Left cardiac atrium (tissue), 4 donors: ENCODE measurements at regions not wholly inside any gene's neighbourhood (a gene's known extent, or its start where the extent isn't known, plus 50 kb on each side); places are given as distances from the start of the nearest gene placed in this dataset.

Experiments used
- ATAC-seq, 2 donors: fragments of 200-7000 bp; cut with Tn5 transposase; one replicate each; pipeline ENCODE4 v1.9.1; 2020; ENCODE audit warnings: mild to moderate bottlenecking in 2 of 2, moderate library complexity in 2 of 2
- DNase-seq: peaks from one replicate; pipeline ENCODE4 v3.0.0-alpha.2; 2020
- intact Hi-C, 2 donors: fragments of 100-400 bp; cut with DNase I; formaldehyde crosslinking; loops; one replicate each; pipeline versions ENCODE4 v1.14.1 to v1.15.1; 2022 to 2023
- donor health status: DM: no; HTN: yes; CAD: no.
- donor health status: DM: no; HTN: yes; CAD: no; lungs with severe emphysema.
- donor health status: DM: yes; HTN: yes; CAD: no.
- donor health status: Dilated cardiomyopathy.

DNA sequence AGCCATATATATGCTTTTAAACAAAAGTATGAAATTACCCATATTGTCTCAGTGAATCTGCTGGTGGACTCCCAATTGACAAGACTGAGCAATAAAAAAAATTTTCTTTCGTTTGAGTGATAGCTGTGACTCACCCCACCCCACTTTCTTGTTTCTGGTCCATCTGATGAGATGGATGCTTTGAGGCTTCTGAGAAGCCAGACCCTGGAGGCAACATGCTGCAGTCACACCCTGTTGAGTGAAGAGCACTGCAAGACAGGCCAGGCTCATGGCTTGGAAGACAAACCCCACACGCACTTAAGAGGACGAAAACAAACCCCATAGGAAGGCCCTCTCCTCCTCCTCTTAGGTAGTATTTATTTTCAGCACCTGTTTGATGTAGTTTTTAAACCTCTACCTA lies 276.0 kb upstream of the TTC14 start:
- no peak for ATAC-seq
- DNase-seq: no peak
- intact Hi-C loops: no loop called here

DNA sequence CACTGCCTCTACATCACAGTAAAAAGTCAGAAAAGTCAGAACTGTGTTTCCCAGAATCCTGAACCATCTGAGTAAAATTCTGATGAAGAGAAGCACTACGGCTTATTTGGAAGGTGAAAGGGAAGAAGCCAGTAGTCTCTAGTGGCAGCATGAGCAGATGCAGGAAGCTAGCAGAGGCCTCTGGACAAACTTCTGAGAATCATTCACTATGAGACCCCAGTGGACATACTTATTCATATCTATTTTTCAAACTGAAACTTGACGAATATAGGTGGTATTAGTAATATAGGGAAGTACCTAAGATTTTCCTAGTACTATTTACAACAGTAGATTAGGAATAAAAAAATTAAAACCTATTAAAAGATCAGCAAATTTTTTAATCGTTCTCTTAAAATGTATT lies 272.8 kb upstream of the TTC14 start:
- intact Hi-C loops: no loop called here
- ATAC-seq (no peak), DNase-seq (no peak)

DNA sequence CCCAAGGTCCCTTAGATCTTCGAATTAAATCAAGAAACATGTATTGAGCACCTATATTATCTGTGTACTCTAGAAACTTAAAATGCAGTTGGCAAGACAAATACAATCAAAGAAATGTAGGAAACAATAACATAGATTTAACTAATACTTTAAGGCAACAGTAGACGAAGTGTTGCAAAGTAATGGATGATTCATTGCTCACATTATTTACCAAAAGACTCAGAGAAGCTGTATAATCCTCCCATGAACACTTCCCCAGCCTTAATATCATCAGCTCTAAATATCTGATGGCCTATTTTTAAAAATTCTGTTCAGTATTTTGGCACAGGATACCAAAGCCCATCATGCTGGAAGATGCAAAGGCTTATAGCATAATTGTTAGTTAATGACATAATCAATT lies 272.1 kb upstream of the TTC14 start:
- DNase-seq (no peak), ATAC-seq (no peak)
- intact Hi-C loops: no loop called here

DNA sequence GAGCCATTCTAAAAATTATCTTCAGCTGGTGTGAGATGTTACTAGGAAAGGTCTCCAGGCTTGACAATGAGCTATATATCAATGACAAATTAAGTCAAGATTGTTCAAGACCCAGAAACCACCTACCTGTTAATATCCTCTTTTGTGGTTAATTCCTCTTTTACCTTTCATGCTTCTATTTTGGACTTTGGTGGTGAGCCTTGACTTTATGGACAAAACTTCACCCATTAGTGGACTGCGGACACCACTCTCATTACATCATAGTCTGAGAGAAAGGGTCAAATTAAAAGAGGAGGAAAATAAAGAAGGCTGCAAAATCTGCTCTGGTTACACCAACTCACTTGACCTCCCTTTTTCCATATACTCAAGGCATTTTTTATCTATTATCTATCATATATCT lies 271.5 kb upstream of the TTC14 start:
- intact Hi-C loops: no loop called here
- DNase-seq (no peak), ATAC-seq (no peak)

DNA sequence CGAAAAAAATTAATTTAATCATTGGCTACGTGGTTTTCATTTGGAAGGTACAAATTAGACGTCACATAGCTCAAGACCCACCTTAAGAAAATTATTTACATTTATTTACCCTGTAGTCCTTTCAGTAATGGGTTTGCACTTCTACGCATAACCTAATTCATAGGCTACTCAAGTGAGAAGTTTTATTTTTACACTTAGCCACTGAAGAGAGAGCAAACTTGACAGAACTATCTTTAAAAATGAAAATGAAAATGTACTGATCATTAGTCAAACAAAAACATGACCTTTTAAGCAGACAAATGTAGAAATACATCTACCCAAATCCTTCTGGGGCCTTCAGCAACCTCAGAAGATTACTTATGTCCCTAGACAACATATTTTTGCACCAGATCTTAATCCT lies 269.4 kb upstream of the TTC14 start:
- intact Hi-C loops: no loop called here
- ATAC-seq (no peak), DNase-seq (no peak)

DNA sequence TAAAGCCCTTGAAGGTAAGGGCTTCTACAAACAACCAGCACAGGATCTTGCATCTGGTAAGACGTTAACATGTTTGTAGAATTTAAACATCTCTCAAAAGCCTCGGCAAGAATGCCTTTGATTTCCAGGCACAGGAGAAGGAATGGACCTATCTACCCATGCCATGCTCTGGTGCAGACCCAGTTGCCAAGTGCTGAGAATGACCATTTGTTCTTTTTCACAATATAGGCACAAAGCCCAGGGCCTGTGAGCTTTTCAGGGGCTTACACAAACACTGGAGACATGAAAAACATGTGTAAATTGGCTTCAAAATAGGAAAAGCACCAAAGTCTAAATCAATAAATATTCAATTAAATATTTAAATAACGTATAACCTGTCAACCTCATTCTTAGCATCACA lies 266.9 kb upstream of the TTC14 start:
- intact Hi-C loops: no loop called here
- ATAC-seq (no peak), DNase-seq (no peak)

DNA sequence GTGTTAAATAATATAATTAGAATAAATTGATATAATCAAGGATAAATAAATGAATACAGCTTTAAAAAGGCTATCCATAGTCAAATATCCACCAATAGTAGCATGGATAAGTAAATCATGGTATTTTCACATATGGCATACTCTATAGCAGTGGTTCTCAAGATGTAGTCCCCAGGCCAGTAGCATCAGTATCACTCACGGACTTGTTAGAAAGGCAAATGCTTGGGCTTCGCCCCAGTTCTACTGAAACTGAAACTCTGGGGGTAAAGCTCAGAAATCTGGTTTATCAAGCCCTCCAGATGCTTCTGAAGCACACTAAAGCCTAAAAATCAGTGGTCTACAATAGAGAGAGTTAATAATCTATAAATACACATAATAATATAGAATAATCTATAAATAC lies 261.6 kb upstream of the TTC14 start:
- no peak for DNase-seq
- intact Hi-C loops: no loop called here
- no peak for ATAC-seq

DNA sequence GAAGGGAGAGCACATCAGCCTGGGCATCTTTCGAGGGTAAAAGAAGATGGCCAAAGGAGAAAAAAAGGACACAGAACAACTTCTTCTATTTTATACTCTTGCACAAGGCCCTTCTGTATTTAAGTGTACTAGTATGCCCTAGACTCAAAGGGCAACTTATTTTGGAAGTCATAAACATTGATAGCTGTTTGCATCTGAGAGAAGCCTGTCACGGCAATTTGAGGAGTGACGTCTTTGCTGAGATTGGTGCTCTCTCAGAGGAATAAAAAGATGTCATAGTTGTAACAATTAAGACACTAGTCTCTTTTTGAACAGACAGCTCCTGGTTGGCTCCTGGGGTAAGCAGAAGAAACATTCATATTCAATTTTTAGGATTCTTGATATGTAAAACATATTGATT lies 260.4 kb upstream of the TTC14 start:
- no peak for DNase-seq
- ATAC-seq: no peak
- intact Hi-C loops: no loop called here

DNA sequence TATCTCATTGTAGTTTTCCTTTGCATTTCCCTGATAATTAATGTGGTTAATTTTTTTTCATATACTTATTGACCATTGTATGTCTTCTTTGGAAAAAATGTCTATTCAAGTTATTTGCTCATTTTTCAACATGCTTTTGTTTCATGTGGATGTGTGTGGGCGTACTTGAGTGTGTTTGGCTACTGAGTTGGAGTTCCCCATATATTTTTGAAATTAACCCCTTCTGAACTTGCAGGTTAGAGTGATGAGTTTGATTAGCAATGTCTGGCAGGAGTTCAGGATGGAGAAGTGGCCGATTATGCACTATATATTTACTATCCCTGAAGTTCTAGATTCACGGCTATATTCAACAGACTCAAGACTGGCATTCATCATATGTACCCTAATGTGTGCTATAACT lies 250.4 kb upstream of the TTC14 start:
- DNase-seq (no peak), ATAC-seq (no peak)
- intact Hi-C loops: no loop called here

DNA sequence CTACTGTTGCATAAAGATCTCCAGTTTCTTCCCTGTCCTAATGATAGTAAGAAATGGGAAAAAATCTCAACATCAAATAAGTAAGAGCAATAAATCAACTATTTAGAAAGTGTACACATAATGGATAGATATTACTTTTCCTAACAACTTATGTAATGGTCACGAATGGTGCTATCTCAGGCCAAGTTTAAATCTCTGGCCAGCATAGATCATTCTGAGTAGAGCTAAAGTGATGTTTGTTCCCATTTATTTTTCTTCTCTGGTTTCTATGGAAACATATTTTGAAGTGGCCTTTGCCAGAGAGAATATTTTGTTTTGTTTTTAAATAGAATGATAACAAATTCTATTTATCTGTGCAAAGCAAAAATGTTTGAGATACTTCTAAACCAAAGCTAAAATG lies 249.7 kb upstream of the TTC14 start:
- intact Hi-C loops: no loop called here
- no peak for ATAC-seq
- no peak for DNase-seq

DNA sequence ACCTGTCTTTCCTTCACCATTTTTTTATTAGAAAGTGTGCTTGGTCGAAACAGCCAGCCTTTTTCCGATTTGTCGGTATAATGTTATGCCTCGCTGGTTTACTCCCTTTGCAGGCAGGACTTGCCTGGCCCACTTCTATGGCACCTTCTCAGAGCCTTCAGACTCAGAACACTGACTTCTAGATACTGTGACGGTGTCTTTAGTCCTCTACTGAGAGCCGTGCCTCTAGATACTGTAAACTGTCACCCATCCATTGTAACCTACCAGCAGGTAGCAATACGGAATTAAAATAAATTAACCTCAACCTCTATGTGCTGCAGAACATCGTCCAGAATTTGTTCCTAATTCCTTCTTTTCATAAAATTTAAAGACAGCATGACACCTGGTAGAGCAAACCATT lies 247.7 kb upstream of the TTC14 start:
- no peak for DNase-seq
- ATAC-seq: no peak
- intact Hi-C loops: no loop called here

DNA sequence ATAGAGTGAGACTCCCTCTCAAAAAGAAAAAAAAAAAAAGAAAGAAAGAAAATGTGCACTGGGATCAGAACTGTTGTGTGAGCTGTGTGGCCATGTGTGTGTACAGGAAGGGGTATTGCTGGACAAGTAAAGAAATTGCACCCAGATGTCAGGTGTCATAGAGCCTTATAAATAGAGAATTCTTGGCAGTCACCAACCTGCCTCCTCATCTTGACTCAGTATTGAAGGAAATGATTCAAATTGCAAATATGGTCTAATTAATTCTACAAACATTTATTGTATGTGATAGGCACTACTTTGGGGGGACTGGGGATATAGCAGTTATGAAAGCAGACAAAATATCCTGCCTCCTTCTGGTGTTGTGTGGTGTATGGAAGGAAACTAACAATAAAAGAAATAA lies 243.8 kb upstream of the TTC14 start:
- no peak for DNase-seq
- intact Hi-C loops: no loop called here
- no peak for ATAC-seq

DNA sequence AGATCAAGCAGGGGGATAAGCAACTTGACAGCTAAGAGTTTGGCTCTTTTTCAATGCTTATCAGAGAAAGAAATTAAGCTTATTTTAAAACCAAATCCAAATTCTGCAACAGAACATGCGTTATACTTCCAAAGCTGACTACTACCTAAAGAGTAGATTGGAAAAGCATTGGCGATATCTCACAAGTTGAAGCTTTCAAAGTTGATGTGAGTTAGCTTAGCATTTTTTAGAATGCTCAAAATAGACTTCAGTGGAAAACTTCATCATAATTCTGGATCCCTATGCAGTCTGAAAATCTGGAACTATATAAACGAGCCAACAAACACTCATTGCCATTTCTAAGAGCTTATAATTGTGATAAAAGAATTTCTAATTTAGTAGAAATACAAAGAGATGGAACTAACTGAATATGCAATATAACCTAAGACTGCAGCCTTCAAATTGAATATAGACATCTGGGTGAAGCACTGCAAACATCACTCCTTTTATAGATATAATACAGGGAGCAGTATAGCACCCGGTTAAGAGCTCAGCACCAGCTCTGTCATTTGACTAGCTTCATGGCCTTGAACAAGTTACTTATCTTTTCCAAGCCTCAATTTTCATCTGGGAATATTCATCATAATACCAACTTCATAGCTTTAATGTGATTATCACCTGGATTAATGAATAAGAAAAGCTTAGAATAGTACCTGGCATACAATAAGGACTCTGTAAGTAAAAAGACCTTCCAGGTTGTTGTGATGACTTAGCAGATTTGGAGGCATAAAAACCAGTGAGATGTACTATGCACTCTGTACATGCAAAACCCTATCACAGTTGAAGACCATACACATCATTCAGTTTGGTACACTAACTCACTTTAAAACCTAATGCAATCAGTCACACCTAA lies 242.7 kb upstream of the TTC14 start:
- intact Hi-C loops: no loop called here
- ATAC-seq (no peak), DNase-seq (no peak)

DNA sequence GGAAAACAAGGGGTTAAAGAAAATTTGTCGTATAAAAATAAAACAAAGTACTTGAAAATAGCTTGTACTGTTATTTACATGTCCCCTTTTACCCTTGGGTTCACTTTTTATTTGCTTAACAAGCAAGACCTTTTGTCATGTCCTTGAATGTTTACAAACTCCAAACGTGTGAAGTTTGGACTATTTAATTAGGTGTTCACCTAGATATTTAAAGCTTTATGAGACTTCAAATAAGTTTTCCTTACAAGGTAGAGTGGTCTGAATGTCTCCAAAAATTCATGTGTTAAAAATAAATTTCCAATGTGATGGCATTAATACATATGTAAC lies 242.0 kb upstream of the TTC14 start:
- ATAC-seq: no peak
- DNase-seq: no peak
- intact Hi-C loops: no loop called here

DNA sequence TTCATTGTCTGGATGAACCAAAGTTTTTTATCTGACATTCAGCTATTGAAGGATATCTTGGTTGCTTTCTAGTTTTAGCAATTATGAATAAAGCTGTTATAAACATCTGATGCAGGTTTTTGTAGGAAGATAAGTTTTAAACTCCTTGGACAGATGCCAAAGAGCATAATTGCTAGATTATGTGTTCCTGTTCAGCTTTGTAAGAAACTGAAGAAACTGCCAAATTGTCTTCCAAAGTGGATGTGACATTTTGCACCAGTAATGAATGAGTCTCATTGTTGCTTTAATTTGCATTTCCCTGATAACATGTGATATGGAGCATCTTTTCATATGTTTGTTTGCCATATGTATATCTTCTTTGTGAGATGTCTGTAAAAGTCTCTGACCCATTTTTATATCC lies 239.9 kb upstream of the TTC14 start:
- intact Hi-C loops: no loop called here
- ATAC-seq: no peak
- no peak for DNase-seq

DNA sequence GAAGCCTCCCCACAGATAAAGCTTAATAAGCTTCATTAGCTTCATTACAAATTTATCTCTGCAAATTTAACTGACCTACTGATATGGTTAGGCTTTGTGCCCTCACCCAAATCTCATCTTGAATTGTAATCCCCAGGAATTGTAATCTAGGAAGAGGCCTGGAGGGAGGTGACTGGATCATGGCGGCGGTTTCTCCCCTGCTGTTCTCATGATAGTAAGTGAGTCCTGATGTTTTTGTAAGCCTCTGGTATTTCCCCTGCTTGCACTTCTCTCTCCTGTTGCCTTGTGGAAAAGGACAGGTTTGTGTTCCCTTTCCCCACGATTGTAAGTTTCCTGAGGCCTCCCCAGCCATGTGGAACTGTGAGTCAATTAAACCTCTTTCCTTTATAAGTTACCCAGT lies 226.1 kb upstream of the TTC14 start:
- DNase-seq (no peak), ATAC-seq (no peak)
- intact Hi-C loops: no loop called here

DNA sequence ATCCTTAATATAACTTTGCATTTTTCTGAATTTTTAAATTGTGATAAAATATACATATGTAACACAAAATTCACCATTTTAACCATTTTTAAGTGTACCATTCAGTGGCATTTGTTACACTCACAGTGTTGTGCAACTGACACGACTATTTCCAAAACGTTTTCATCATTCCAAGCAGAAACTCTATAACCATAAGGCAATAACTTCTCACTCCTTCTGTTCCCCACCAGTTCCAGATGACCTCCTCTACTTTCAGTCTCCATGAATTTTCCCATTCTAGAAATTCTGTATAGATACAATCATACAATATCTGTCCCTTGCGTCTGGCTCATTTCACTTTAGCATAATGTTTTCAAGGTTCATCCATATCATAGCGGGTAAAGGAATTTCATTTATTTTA lies 223.5 kb upstream of the TTC14 start:
- ATAC-seq: no peak
- intact Hi-C loops: no loop called here
- DNase-seq: no peak

DNA sequence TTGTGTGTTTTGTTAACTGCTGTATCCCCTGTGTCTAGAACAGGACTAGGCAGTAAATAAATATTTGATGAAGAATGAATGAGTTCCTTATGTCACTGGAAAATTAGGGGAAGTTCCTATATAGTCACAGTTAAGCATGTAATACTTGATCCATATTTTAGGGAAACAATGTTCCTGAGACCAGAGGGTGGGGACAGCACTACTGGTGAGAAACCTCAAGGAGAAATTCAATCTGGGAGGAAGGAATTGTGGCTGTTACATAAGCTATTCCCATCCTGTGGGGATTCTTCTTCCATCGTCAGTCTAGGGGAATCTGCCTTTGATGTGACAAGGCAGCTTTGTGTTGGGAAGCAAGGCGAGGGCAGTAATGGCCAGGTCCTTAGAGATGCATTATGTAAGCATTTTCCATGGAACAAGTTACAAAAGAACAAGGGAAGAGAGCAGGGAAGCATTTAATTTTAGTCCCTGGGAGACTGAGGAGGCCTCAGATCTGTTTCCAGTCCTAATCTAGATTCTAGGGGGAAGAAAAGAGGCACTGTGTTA lies 219.3 kb upstream of the TTC14 start:
- DNase-seq (no peak), ATAC-seq (peak in 1 of 2 donors; percentile 23)
- intact Hi-C loops: no loop called here

DNA sequence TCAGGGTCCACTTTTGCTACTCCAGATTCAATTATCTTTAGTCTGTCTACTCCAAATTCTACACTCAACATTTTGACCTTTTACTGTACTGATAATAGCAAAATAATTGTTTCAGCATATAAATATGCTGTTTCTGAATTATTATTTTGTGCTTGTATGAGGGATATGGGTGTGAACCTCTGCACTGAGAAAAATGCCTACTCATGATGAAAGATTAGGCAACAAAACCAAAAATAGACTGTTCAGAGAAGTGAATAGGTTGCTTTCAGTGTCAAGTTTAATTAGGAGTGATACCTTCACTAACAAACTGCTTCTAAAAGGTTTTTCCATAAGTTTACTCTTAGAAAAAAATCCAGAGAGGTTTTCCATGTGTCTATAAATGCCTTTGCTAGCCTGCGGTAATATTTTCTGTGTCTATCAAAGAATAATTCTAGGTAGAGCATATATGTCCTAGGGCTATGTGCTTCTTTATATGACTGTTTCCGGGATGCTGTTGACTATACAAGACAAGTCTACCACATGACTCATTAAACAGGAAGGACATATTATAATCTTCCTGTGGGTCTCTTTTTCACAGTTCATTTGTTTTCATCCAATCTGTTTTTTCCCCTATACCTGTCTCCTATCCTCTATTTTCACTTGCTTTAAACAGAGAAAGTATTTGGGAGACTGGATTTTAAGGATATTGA lies 218.5 kb upstream of the TTC14 start:
- ATAC-seq: peak in 1 of 2 donors; percentile 51
- no peak for DNase-seq
- intact Hi-C loops: no loop called here

DNA sequence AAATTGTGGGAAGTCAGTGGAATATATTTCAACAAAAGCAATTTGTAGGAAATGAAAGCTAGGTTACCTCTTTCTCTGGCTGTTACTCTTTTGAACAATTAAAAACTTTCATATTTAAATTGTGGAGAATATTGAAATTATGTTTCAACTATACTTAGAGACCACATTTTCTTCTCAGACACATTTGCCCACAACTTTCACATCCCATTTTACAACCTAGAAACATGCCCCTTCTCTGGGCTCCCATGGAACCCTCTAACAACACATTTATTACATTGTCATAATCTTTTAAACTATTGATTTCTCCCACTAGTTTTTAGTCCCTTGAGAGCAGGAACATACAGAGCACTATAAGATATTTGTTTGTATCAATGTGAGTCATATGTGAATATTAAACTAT lies 211.7 kb upstream of the TTC14 start:
- ATAC-seq (no peak), DNase-seq (no peak)
- intact Hi-C loops: no loop called here

DNA sequence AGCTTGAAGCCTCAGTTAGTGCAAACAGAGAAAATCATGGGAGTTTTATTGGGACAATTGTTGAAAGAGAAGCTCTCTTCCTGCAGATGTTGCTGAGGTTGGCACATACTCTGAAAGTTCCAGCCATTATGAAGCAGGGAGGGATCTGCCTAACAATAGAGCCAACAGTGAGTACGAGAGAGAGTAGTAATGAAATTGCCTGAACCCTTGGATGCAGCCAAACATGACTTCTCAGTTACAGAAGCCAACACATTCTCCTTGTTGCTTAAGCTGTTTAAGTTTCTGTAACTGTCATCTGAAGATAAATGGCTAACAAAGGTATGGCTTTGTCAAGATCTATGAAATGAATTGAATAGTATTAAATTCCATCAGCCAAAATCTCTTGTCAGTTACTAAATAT lies 211.0 kb upstream of the TTC14 start:
- ATAC-seq: no peak
- intact Hi-C loops: no loop called here

More for the DNA sequence above, 211.0 kb upstream of the TTC14 start:
- no peak for DNase-seq
